GM12874 (cell line): ENCODE measurements at regions not wholly inside any gene's neighbourhood (a gene's known extent, or its start where the extent isn't known, plus 50 kb on each side); places are given as distances from the start of the nearest gene placed in this dataset.

Experiments
- CTCF ChIP-seq: IDR thresholded peaks from 2 replicates; pipeline ENCODE4 v1.5.1; 2011; ENCODE audit warnings: low read depth, mild to moderate bottlenecking, control low read depth, low read length, moderate library complexity; ENCODE audit not compliant: insufficient read depth

DNA sequence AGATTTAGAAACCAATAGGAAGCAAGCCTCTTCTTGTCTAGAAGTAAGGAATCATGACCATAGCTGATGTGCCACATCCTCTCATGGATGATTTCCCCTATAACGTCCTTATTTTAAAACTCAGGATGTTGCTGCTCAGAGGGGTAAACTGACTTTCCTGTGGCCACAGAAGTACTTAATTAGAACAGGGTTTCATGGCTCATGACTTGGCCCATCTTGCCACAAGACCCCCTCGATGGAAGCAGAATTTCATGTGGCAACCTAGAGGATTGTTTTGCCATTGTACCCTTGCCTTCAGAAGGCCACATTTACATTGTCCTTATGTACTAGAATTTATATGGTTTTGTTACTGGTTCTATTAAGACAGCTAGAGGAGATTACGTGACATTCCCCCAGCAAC lies 173.5 kb upstream of the PELI2 start:
- TF ChIP-seq CTCF: no peak

DNA sequence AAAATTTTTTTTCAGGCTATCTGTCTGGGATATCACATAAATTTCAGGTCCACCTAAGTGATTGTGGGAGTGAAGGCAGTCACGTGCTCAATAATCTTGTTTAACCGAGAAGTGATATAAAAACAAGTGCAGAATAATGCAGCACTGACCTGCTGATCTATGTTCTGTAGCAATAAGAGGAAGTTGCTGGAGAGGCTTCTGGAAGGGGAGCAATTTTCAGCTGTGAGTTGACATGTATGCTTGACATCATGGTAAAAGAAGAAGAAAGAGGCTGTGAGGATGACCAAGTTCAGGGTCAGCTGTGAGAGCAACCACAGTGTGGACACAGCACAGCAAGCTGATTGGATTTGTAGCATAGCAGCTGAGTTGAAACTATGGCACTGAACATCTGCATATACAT lies 172.0 kb upstream of the PELI2 start:
- no peak for TF ChIP-seq CTCF

GRCh38 chr14:55948399-55948798 lies 169.8 kb upstream of the PELI2 start:
- TF ChIP-seq CTCF: no peak

DNA sequence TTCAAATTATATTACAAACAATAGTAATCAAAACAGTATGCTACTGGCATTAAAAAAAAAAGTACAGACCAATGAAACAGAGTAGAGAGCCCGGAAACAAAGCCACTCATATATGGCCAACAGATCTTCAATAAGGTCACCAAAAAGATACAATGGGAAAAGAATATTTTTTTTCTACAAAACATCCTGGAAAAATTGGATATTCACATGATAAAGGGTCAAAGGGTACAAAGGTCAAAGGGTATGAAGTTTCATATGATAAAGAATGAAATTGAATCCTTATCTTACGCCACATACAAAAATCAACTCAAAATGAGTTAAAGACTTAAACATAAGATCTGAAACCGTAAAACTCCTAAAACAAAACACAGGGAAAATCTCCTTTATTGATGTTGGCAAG lies 168.5 kb upstream of the PELI2 start:
- TF ChIP-seq CTCF: no peak

- no peak for TF ChIP-seq CTCF
Observed at GRCh38 chr14:55950135-55950534, 168.1 kb upstream of the PELI2 start.

DNA sequence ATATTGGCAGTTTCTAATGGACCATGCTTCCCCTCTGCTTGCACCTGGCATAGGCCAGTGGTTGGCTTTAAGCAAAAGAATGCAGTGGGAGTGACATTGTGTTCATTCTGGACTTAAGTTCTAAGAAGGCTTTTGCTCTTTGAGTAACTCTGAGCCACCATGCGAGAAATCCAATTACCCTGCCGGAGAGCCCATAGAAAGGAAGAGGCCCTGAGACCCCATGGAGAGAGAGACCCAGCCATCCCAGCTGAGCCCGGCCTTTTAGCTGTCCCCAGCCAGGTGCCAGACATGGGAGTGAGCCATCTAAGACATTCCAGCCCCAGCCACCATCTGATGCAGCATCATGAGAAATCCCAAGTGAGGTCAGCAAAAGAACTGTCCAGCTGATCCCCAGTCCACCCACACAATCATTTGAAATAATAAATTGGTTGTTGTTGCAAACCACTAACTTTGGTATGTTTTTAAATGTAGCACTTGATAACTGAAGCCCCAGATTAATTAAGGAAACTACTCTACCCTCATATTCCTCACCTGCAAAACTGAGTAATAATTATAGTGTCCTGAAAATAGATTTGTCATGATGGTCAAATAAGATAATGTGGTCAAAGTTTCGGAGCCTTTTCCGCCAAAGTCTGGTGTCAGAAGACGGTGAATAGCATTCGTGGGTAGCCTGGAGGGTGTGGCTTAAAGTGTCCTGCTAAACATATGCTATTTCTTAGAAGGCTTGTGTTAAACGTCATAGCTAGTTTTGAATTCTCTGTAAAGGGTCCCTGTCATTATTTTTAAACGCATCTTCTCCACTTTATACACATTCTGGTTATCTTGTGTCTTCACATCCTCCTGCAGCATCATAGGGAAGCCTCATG lies 166.6 kb upstream of the PELI2 start:
- no peak for TF ChIP-seq CTCF

DNA sequence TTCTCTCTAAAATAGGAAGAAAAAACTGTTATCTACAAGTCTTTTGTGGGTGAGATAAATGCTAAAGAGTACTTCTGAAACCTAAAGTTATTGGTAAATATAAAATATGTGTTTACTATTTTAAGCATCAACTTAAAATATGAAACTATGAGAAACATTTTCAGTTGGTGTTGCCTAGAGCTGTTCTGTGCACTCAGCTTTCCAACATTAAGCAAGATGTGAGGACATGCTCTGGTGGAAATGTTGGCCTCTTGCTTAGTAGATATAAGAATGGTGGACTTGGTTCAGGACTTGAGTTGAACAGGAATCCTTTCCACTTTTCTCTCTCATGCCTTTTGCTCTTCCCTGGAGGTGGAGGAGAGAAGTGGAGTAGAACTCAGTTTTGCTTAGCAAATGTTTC lies 164.1 kb upstream of the PELI2 start:
- TF ChIP-seq CTCF: no peak
